ENCODE measurements at regions not wholly inside any gene's neighbourhood (a gene's known extent, or its start where the extent isn't known, plus 50 kb on each side); places are given as distances from the start of the nearest gene placed in this dataset.

DNA sequence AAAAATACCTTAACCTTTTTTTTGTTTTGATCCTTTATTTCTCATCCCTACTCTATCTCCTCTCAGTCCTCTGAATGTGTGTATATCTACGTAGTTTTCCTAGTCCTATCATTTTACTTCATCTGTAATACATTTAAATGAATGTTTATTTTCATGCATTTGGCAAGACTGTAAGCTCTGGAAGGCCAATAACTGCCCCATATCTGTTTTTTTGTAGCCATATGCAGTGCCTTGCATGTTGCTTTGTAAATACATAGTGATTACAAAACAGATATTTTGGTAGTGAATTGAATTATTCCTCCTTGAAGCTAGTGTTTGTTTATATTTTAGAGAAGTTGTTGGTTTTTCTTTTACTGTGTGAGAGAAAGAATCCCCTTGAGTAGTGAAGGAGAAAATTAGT, 450.2 kb downstream of the PCDH18 start:
- Histone ChIP-seq H3K9me3 (ENCODE audit: control insufficient read depth, insufficient read depth, low read depth, low read length) (no peaks in the 10 kb centered on the region), H3K4me3 (replicated peaks in 1 of 4; ENCODE audit: control extremely low read depth in 1 of 4, insufficient read depth in 1 of 4, low read depth in 3 of 4, low read length in 4 of 4) (no peak overlapping the region), H3K9ac (ENCODE audit: insufficient read depth, low read length) (no peak overlapping the region), H3K4me1 (ENCODE audit: control insufficient read depth, extremely low read depth, insufficient read depth, low read length) (no peaks in the 10 kb centered on the region), H3K36me3 (ENCODE audit: control insufficient read depth, insufficient read depth, low read length) (no peaks in the 10 kb centered on the region), H2AFZ (ENCODE audit: low read length) (peak overlapping the region; percentile 5), H4K20me1 (ENCODE audit: control insufficient read depth, extremely low read depth, insufficient read depth, low read length) (no peaks in the 10 kb centered on the region), H3K27ac (ENCODE audit: insufficient read depth, low read length) (no peak overlapping the region), H3K27me3 (ENCODE audit: control insufficient read depth, insufficient read depth, low read length) (no peaks in the 10 kb centered on the region), H3K79me2 (ENCODE audit: control insufficient read depth, insufficient read depth, low read length) (no peaks in the 10 kb centered on the region), H3K4me2 (ENCODE audit: extremely low read depth, insufficient read depth, low read length) (no peak overlapping the region)
- peak in 1 of 2 donors; percentile 3 for DNase-seq (ENCODE audit: low read depth in 2 of 2)
- TF ChIP-seq EZH2 (IDR thresholded peaks at IDR 0.05; ENCODE audit: low read length, missing control alignments), result no peak
- TF ChIP-seq, protein P1, sequence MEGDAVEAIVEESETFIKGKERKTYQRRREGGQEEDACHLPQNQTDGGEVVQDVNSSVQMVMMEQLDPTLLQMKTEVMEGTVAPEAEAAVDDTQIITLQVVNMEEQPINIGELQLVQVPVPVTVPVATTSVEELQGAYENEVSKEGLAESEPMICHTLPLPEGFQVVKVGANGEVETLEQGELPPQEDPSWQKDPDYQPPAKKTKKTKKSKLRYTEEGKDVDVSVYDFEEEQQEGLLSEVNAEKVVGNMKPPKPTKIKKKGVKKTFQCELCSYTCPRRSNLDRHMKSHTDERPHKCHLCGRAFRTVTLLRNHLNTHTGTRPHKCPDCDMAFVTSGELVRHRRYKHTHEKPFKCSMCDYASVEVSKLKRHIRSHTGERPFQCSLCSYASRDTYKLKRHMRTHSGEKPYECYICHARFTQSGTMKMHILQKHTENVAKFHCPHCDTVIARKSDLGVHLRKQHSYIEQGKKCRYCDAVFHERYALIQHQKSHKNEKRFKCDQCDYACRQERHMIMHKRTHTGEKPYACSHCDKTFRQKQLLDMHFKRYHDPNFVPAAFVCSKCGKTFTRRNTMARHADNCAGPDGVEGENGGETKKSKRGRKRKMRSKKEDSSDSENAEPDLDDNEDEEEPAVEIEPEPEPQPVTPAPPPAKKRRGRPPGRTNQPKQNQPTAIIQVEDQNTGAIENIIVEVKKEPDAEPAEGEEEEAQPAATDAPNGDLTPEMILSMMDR (conservative IDR thresholded peaks at IDR 0.05 in 1 of 2, IDR thresholded peaks at IDR 0.05 in 1 of 2; ENCODE audit: low read depth in 1 of 2, low read length in 2 of 2), result no peak

DNA sequence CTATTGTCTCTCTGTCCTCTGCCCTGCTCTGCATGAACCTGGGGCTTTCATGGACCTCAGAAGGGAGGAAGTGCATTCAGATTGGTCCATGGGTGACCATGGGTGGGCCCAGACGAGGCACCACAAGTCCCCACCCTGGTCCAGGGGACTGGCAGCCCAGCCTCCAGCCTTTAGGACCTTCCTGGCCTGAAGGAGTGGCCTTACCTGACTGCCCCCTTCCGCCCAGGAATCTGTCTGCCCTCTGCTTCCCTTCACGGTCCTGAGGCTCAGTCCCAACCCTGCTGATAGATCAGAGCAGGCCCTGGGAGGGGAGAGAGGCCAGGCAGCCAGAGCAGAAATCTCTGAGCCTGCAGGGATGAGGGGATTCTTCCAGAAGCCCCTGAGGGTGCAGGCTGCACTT, 455.4 kb downstream of the PCDH18 start:
- H4K20me1 ChIP-seq (ENCODE audit: control insufficient read depth, extremely low read depth, insufficient read depth, low read length), result no peaks in the 10 kb centered on the region
- no peak overlapping the region for H3K4me3 ChIP-seq (replicated peaks in 1 of 4; ENCODE audit: control extremely low read depth in 1 of 4, insufficient read depth in 1 of 4, low read depth in 3 of 4, low read length in 4 of 4)
- no peak overlapping the region for H3K4me2 ChIP-seq (ENCODE audit: extremely low read depth, insufficient read depth, low read length)
- no peaks in the 10 kb centered on the region for H3K4me1 ChIP-seq (ENCODE audit: control insufficient read depth, extremely low read depth, insufficient read depth, low read length)
- H3K79me2 ChIP-seq (ENCODE audit: control insufficient read depth, insufficient read depth, low read length), result no peaks in the 10 kb centered on the region
- no peaks in the 10 kb centered on the region for H3K9me3 ChIP-seq (ENCODE audit: control insufficient read depth, insufficient read depth, low read depth, low read length)
- no peak for DNase-seq (ENCODE audit: low read depth in 2 of 2)
- no peak overlapping the region for H2AFZ ChIP-seq (ENCODE audit: low read length)
- H3K27me3 ChIP-seq (ENCODE audit: control insufficient read depth, insufficient read depth, low read length), result no peaks in the 10 kb centered on the region
- TF ChIP-seq, protein P1 (conservative IDR thresholded peaks at IDR 0.05 in 1 of 2, IDR thresholded peaks at IDR 0.05 in 1 of 2; ENCODE audit: low read depth in 1 of 2, low read length in 2 of 2), result no peak
- no peak for TF ChIP-seq EZH2 (IDR thresholded peaks at IDR 0.05; ENCODE audit: low read length, missing control alignments)
- no peak overlapping the region for H3K27ac ChIP-seq (ENCODE audit: insufficient read depth, low read length)
- H3K9ac ChIP-seq (ENCODE audit: insufficient read depth, low read length), result no peak overlapping the region
- no peaks in the 10 kb centered on the region for H3K36me3 ChIP-seq (ENCODE audit: control insufficient read depth, insufficient read depth, low read length)

DNA sequence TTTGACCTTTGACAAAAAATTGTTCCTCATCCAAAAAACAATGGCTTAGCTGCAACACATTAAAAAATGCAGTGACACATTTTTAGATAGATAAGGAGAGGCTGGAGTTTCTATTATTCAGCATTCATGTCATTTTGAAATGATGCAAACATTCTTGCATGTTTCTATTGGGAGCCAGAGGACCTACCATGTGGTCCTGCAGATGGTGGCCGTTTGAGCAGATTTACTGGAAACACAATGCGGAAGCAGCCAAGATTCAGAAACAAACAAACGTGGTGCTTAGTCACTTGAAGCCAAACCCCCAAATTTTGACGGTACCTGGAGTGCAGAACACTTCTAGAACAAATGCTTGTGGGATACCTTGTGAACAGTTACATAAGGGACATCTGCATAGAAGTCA, 456.7 kb downstream of the PCDH18 start:
- no peak for TF ChIP-seq EZH2 (IDR thresholded peaks at IDR 0.05; ENCODE audit: low read length, missing control alignments)
- TF ChIP-seq, protein P1 (conservative IDR thresholded peaks at IDR 0.05 in 1 of 2, IDR thresholded peaks at IDR 0.05 in 1 of 2; ENCODE audit: low read depth in 1 of 2, low read length in 2 of 2), result no peak
- no peak overlapping the region for H3K4me2 ChIP-seq (ENCODE audit: extremely low read depth, insufficient read depth, low read length)
- H3K4me1 ChIP-seq (ENCODE audit: control insufficient read depth, extremely low read depth, insufficient read depth, low read length), result no peaks in the 10 kb centered on the region
- no peaks in the 10 kb centered on the region for H3K79me2 ChIP-seq (ENCODE audit: control insufficient read depth, insufficient read depth, low read length)
- no peak overlapping the region for H2AFZ ChIP-seq (ENCODE audit: low read length)
- H3K36me3 ChIP-seq (ENCODE audit: control insufficient read depth, insufficient read depth, low read length), result no peaks in the 10 kb centered on the region
- no peak overlapping the region for H3K4me3 ChIP-seq (replicated peaks in 1 of 4; ENCODE audit: control extremely low read depth in 1 of 4, insufficient read depth in 1 of 4, low read depth in 3 of 4, low read length in 4 of 4)
- H3K27ac ChIP-seq (ENCODE audit: insufficient read depth, low read length), result no peak overlapping the region
- no peaks in the 10 kb centered on the region for H3K9me3 ChIP-seq (ENCODE audit: control insufficient read depth, insufficient read depth, low read depth, low read length)
- no peak for DNase-seq (ENCODE audit: low read depth in 2 of 2)
- H4K20me1 ChIP-seq (ENCODE audit: control insufficient read depth, extremely low read depth, insufficient read depth, low read length), result no peaks in the 10 kb centered on the region
- H3K9ac ChIP-seq (ENCODE audit: insufficient read depth, low read length), result no peak overlapping the region
- no peaks in the 10 kb centered on the region for H3K27me3 ChIP-seq (ENCODE audit: control insufficient read depth, insufficient read depth, low read length)

Measured in fibroblast of lung (primary cell).